HUDEP-2 (cell line): ENCODE measurements at regions not wholly inside any gene's neighbourhood (a gene's known extent, or its start where the extent isn't known, plus 50 kb on each side); places are given as distances from the start of the nearest gene placed in this dataset.

Source experiments
- DNase-seq, 76 experiments: peaks; one replicate each; lab custom pipeline; 2025; ENCODE audit not compliant: unreplicated experiment in 76 of 76; lab: John Stamatoyannopoulos, UW

DNA sequence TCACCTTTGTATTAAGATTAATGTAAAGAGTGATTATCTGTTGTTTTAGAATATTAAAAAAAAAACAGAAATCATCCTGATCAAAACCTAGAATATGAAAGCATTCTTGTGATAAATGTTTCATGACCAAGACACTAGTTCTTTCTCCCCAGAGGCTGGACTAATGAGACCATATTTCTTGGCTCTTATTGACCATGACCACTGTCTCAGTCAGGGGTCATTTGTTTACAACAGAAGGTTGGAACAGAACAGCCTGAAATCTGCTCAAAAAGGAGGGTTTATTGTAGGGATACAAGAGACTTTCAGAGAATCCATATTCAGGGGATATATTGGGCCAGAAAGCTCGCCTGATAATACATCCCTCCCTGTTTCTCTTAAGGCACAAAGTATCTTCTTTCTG is 87.7 kb downstream of the TMEM30B start:
- DNase-seq, result no peak

DNA sequence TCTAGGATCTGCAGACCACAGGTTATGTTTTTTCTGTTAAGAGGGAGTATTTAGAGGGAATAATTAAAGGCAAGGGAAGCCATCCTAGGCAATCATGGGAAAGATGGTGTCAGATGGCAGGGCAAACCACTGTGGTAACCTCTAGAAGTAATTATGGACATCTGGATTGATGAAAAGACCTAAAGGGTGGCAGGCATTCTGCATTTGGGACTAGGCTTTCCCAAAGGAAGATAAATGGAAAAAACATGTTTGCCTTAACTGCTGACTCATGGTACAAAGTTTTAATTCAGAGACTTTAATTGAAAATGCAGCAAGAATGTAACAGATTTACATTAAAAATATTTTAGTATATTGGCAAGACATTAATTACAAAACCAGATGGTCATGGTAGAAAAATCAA is 88.1 kb downstream of the TMEM30B start:
- DNase-seq, result no peak

DNA sequence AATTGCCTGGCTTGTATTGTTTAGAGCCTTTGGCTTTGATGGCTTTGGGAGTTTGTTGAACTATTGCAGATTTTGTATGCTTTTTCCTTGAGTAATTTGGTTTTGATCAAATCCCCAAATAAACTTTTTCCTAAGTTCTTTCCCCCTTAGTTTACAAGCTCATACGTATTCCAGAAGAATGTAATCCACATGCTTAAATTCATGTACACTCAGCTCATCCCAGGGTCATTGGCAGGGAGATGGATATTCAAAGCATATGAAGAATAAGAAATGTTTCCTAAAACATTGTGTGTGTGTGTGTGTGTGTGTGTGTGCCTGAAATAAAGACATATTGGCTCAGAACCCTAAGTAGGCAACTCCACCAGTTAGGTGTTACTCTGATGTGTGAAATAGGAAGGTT is 89.4 kb downstream of the TMEM30B start:
- DNase-seq, result no peak

DNA sequence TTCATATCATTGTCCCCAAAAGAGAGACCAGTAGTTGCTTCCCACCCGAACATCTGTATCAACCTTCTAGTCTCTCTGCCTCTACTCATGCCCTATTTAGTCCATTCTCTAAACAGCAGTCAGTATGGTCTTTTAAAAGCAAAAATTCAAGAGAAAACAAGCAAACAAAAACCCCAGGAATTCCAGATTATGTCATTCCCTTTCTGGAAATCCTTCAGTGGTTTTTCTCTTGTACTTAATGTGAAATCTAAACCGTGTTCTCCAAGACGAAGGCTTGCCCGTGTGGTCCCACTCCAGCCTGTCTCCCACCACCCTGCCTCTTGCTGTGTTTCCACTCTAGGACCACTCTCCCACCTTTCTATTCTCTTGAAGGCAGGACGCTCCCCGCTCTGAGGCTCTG is 90.8 kb downstream of the TMEM30B start:
- DNase-seq, result no peak

DNA sequence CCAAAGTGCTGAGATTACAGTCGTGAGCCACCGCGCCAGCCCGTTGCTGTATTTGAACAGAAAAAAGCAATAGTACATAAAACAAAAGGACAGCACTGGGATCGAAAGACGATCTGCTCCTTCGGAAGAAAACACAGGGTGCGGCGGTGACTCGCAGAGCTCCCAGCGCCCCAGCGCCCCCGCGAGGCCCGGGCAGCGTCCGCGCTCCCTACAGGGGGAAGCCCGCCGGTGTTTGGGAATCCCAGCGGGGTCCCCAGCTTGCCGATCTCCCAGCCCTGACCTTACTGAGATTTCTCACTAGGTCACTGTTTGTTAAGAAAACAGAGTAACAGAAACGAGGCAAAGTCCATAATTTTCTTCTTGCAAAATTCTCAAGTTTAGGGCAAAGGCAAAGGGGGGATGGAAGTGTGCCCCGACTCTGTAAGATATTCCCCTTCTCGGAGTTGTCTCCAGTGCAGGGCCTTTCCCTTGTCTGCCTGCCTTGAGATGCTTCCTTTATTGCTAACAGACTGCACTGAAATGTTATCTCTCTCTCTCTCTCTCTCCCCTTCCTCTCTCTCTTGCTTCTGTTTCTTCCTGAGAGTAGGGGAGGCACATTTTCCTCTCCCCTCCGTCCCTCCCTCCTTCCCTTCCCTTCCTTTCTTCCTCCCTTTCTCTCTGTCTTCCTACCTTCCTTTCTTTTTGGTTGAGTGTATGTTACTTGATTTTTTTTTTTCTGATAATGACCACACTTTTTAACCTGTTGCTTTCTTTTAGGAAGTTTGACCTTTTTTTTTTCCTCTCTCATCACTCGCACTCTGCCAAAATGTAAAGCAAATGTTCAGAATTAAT is 91.9 kb downstream of the TMEM30B start:
- peak in 1 of 76 experiments; percentile 2 for DNase-seq

DNA sequence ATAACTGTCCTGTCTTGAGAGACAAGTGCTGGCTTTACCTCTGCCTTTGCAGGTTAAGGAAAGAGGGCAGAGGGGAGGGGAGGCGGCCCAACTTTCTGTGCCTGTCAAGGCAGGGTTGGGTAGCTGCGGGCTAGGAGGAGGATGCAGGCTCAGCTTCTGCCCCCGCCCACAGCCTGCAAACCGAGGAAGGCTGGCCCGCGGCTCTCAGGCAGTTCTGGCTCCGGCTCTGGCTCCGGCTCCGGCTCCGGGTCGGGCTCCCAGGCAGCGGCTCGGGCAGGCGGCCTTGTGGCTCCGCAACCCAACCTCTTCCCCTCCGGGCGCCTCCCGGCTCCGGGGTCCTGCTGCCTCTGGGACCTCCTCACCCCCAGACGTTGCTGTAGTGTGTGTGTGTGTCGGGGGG is 92.9 kb downstream of the TMEM30B start:
- DNase-seq, result no peak

DNA sequence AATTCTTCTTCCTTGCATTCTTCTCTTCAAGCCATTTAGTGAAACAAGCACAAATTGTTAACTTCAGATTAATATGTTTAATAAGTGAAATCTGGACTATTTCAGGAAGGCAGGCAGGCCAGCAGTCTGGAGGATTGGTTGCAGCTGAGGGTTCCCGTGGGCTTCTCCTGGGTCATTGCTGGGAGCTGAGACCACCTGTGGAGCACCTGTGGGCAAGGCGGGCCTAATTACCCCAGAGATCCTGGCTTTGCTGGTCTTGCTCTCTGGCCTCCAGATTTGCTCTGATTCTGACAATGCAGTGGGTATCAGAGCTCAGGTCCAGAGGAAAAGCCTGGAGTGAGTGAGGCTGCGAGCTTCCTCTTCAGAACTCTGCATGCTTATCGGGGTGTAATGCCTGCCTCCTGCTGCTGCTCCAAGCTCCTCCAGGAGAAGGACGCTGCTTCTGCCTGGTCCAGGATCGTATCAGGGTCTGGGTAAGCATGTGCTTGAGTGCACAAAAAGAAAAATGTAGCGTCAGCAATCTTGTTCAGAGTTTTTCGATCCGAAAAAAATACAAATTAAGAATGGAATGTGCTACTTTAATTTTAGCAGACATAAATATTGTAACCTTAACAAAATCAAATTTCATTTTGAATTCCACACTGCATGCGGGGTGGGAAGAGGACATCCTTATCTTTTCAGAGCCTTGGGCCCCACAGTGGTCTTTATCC is 93.8 kb downstream of the TMEM30B start:
- DNase-seq, result no peak

DNA sequence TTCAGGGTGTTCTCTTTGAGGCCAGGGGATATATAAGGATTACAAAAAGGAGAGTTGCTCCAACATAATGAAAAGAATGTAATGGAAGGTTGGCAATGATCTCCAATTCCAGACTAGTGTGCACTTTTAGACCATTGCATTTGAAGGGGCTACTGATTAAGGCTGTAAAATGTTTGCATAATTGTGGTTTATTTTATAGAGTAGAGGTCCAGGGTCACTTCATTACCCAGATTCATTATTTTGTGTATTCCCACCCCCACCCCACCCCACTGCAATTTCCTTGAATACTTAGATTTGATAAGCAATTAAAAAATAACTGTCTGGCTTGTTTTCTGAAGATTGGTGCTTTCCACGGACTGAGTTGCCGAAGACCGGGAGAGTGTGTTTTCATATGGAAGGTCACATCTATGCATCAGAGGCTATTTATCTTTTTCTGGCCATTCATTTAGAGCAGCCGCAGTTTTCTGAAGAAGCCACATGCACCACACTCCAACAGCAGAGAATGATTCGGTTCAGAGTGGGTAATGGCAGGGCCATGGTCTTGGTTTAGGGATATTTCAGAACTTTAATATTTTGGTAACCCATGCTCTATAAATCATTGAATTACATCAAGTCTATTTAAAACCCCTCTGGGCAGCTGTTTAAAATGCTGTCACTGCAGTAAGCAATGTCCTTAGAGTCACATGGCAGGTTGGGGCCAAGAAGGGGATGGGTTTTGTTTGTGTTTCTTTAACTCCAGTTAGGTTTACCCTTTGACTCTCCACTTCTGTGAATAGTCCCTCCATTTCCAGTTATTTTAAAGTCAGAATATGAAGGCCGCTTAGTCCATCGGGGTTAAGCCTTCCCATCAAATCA is 94.6 kb downstream of the TMEM30B start:
- no peak for DNase-seq

DNA sequence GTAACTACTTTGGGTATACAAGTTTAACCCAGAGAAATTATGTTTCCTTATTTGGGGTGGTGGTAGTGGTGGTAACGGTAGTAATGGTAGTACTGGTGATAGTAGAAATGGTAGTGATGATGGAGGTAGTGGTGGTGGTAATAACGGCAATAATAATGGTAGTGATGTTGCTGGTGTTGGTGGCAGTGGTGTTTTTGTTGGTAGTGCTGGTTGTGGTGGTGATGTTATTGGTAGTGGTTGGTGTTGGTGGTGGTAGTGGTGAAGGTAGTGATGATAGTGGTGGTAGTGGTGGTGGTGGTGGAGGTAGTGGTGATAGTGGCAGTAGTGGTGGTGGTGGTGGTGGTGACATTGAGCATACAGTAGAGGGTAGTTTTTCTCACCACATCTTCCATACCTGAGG is 95.6 kb downstream of the TMEM30B start:
- DNase-seq, result no peak

DNA sequence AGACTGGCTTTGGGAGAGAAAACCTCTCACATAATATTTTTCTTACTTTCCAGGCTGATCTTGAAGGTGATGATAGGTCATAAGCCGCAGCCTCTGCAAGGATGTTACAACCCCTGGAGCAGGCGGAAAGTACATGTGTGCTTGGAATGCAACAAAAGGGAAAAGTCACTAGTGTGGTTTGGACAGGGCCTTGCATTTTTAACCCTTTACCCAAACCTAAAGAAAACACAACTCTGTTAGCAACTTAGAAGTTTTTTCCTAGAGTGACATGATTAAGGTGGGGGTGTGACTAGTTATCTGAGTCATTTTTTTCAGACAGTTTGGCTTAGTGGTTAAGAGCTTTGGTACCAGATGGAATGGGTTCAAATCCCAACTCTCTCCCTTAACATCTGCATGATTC is 97.0 kb downstream of the TMEM30B start:
- no peak for DNase-seq

DNA sequence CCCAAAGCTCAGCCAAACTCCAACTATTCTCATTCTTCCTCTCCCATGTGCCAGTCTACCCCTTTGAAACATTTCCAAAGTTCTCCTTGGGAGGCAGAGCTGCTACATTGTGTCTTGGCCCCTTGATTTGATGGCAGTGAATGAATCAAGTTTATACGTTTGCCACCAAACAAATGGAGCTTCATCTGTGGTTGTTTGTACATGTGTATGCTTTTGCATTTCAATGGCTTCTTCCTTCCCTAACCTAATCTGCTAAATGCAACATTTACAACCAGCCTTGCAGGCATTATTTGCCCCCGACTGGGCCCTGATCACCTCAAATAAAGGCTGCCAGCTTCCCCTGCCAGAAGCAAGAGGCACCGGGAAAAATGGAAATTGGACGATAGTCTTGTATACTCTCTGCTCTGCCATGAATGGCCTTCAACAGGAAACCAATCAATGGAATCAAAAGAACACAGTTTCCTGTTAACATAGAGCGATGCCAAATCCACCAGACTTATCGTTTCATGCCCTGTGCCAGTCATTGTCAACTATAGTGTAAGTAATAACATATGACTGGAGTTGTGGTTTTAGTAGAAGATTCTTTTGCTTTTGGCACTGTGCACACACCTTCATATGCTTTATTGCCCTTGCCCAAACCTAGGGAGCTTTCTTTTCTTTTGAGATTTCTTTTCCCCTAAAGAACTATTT is 97.8 kb downstream of the TMEM30B start:
- DNase-seq, result no peak

DNA sequence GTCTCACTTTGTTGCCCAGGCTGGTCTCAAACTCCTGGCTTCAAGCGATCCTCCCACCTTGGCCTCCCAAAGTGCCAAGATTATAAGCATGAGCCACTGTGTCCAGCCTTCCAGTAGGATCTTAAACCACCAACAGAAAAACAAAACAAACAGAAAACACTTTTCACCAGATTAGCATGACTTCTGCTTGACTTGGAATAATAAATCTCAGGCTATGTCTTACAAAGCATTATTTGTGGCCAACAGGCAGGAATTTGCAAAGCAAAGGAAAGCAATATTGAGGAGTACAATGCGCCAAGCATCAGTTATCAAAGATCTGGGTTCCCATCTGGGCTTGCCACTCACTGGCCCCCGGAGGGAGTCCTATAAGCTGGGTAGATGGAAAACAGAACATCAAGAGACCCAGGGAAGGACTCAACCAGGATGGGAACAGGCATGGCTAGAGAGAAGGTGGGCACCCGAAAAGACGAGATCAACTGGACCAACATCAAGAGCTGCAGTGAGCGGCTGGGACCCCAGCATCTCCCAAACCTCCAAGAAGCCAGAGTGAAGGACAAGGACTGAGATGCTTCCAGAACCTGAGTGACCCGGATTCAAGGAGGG is 101.2 kb downstream of the TMEM30B start:
- no peak for DNase-seq

DNA sequence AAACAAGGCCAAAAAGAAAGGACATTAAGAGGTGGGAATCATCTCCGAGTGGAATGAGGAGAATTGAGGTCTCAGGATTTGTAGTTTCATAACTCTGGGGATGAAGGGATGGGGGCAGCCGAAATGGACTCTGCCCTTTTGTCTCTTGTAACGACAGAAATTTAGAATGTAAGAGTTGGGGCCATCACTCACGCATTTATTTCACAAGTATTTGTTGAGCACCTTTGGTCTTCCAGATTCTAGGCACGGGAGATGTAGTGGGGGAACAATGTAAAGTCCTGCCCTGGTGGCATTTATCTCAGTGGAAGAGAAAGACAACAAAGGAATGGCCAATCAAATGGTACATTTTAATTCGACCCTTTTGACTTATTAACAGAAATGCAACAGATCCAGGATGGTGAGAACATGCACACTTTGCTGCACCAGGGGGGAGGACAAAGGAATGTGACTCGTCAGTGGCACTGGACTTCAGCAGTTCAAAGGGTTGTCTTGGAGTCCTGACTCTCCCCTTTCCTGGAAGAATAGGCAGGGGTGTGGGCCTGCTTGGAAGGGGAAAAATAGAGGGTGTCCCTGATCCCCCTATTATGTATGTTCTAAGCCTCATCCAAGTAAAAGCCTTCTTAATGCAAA is 102.0 kb downstream of the TMEM30B start:
- DNase-seq, result no peak

DNA sequence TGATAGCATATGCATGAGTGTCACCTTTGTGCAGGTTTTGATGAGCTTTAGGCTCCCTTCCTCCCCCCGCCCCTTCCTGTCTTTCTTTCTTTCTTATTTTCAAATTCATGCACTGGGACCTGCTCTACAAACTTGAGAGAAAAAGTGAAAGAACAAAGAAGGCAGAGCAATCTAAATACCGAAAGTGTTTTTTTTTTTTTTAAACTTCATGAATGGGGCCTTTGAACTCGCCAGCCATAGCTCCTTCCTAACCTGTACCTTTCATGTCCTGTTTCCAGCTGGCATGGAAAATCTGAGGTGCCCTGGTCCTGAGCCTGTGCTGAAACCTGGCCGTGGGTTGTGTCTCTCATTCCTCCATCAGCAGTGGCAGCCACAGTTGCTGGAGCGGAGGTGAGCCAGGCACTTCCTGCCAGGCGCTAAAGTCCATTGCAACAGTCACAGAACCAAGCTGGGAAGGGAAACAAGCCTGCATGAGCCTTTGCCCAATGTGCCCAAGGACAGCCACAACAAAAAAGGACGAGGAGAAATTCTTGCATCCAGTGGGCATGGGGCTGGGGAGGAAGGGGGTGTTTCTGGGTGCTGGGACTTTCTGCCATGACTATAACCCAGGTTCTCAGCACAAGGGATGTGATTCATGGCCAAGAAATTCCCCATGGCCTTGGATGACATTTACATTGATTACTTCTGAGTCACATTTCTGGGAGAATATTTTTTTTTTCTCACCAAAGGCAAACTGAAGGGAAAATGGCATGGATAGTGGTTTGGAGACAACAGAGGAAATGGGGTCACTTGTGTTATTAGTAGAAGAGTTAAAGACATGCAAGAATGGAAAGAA is 102.7 kb downstream of the TMEM30B start:
- no peak for DNase-seq

DNA sequence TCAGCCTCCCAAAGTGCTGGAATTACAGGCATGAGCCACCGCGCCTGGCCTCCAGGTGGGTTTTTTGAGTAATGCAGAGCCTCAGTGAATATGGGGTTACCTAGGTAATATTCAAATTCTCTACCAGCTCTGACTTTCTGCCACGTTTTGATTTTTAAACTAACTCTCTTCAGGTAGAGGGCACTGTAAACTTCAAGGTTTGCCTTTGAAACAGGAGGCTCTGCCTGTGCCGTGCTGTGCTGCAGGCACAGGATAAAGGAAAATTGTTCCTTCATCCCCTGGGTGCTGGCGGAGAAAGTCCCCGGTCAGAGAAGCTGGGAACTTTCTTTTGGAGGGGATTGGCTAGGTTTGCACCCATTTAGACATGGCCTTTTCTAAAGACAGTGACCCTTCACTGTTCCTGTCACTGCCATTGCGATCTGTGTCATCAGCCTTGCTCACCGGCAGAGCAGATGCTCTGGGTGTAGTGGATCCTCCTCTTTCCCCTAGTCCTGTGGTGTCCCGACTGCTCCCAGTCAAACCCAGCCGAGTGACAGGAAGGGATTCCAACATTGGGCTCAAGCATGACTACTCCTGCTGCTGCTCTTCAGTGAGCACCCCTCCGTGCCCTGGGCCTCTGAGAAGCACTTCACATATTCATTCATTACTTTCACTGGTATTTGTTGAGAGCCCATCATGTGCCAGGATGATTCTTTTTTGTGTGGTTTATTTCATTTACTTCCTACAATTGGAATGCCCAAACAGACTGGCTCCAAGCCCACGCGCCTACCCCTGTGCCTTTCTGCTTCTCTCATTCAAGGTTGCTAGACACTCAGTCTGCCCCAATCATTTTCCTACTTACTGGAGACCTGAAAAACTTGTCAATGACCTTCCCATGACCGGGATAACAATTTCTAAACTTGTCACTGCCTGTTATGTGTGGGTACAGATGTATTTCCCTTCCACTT is 103.6 kb downstream of the TMEM30B start:
- no peak for DNase-seq

DNA sequence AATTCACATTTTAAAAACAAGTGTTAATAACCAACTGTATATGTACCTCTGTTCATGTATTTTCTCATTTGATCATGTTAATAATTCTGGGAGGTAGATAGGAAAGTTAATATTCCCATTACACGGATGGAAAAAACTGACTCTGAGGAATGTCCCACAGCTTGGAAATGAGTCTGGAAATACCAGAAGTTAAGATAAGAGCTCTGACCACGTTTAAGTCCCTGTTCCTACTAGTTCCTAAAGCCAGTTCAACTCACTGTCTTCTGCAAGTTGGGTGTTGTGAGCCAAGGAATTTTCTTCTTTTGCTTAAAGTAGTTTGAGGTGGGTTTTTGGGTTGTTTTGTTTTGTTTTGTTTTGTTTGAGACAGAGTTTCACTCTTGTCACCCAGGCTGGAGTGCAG is 104.5 kb downstream of the TMEM30B start:
- DNase-seq, result no peak

DNA sequence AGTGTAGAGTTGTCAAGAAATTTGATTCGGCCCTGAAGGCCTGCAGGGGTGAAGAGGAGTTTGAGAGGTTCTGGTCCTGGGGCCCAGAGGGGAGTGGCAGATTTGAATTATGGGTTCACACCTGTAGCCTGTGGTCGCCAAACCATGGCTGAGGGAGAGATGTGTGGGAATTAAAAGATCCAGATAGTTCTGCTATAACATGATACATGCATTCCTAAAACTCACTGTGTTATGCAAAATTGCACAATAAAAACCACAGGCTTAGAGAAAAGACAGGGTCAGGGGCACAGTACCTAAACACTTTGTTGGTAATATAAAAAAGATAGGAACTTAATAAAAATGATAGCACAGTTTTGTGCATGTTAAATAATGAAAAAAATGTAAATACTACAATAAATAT is 106.2 kb downstream of the TMEM30B start:
- no peak for DNase-seq

DNA sequence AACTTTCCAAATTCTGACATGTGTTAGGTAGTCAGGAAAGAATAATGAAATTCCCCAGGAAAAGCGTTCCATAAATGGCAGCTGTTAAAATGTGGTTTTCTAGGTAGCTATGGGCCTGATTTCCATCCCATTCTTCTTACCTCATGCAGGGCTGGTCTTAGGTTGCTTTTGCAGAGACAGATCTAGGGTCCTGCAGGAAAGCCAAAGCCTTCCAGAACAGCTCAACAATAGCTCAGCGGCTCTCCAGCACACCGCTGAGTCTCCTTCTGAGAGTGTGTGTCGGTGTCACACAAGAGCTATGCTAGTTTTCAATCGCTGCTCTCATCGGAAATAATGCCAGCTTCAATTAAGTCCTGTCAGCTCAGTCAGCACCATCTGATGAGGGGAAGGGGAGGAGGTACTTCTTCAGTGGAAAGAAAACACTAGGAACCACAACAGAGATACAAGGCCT is 106.7 kb downstream of the TMEM30B start:
- no peak for DNase-seq
